GM18951 (cell line): ENCODE measurements at regions not wholly inside any gene's neighbourhood (a gene's known extent, or its start where the extent isn't known, plus 50 kb on each side); places are given as distances from the start of the nearest gene placed in this dataset.

Experiments used
- POLR2A ChIP-seq: IDR thresholded peaks from 4 replicates; pipeline ENCODE4 v1.6.1; 2011; ENCODE audit warnings: mild to moderate bottlenecking; ENCODE audit not compliant: insufficient read length, insufficient read depth; ENCODE audit errors: extremely low read depth
- in situ Hi-C: fragments of 300-500 bp; cut with MboI; formaldehyde crosslinking; loops from one replicate; pipeline ENCODE4 v1.12.0; 2022; ENCODE audit warnings: low sequenced_read_pairs, mixed read lengths, inconsistent platforms; ENCODE audit not compliant: unreplicated experiment

DNA sequence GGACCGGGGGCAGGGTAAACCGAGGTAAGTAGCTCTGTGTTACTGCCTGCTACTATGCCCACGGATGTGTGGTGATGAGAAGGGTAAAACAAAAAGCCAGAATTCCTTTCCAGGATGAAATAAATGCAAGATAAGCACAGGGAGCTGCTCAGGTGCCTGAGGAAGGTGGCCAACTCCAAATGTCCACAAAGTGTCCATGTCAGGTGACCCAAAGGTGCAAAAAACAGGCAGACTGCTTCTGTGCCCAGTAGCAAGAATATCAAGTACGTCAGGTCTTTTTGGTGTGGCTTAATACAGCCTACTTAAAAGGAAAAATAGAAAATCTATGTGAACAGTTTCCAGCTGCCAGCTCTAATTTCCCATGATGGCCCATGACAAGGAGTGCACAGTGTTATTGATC lies 279.3 kb downstream of the SETD4 start:
- no peak for TF ChIP-seq POLR2A
- in situ Hi-C loops: no loop called here

DNA sequence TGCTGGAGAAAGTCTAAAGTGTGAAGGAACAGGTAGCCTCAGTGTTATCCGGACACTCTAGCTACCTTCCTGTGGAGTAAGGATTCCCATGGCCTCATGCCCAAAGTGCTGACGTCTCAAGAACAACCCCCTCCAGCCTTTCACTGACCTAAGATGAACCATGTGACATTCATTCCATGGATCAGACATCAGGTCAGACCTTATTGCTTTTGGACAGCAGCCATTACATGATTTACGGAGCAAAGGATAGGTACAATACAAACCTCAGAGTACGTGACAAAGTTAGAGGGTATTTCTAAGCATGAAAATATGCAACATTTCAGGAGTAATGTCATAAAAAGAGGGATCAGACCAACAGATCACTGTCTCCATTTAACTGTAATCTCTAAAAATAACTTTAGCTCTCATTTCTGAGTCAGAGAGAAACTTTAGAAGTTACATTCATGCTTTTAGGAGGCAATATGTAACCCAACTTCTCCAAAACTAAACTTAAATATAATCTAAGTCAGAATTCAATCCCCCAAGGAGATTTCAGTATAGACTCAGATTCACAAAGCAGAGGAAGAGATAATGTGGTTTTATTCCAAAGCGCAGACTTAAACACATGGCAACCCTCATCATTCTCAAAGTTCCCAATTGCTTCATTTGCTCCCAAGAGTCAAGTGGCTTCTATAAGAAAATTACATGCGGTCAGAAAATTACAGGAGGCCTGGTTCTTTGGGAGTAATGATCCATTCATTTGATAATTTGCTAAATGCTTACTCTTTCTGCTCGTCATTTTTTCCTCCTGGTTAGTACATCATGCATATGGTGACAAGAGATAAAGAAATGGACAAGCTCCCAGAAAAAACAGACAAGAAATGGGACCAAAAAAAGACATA lies 280.4 kb downstream of the SETD4 start:
- in situ Hi-C loops: no loop called here
- no peak for TF ChIP-seq POLR2A

DNA sequence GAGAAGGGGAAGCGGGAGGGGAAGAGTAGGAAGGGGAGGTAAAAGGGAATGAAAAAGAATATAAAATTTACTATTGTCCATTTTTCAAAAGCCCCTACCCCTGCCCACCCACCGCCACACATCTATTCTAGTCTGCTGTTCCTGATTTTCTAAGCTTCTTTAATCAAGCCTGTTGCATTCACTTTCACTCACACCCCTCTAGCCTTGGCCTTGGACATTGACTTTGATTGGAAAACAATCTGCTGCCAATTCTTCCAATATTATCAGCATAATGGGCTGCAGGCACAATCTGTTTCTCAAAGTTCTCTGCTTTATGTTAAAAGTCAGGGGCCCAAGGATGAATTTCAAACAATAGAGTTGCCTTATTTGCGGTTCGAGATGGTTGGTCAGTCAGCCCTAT lies 281.2 kb downstream of the SETD4 start:
- in situ Hi-C loops: no loop called here
- no peak for TF ChIP-seq POLR2A

DNA sequence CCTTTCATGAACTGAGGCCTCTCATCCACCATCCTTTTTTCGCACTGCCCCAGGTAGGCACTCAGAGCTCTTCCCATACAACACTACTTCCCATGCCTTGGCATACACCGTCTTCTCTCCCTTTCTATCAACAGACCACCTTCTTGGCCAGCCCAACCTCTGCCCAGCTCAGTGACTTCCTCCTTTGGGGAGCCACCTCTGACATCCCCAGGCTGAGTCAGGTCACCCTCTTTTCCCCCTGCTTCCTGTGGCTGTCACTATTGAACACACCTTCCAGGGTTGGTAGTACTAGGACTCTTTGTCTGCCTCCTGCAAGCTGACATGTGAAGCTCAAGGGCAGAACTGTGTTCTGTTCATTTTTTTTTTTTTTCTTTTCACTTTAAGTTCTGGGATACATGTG lies 283.2 kb downstream of the SETD4 start:
- TF ChIP-seq POLR2A: no peak
- in situ Hi-C loops: no loop called here

DNA sequence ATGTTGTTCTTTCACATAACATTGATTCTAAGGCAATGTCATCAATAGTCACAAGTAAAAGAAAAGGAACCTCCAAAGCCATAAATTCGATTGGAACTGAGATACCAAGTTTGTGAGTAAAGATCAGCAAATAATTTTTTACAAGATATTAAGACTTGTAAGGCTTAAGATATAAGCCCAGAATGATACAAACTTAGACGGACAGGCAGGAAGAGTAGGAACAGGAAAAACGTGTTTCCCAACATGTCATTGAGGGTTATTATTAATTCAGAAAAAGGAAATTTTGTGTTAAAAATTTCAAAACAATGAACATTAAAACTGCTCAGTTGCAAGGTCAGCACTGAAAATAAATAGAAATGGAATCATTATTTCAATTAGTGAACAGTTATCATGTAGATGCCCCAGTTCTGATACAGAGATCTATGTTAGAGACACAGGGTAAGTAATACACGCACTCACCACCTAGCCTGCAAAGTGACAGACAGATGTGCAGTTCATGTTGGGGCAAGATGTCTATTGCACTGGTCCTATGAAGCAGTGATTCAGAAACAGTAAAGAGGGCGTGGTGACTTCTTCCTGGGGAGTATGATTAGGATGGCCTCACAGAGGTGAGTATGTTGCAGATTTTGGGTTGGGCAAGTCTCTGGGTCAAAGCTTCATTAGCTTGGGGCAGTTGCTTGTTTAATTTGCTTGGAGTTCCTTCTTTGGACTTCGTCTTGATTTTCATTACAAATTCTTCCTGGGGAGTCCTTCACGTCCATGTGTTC lies 284.4 kb downstream of the SETD4 start:
- no peak for TF ChIP-seq POLR2A
- in situ Hi-C loops: no loop called here

DNA sequence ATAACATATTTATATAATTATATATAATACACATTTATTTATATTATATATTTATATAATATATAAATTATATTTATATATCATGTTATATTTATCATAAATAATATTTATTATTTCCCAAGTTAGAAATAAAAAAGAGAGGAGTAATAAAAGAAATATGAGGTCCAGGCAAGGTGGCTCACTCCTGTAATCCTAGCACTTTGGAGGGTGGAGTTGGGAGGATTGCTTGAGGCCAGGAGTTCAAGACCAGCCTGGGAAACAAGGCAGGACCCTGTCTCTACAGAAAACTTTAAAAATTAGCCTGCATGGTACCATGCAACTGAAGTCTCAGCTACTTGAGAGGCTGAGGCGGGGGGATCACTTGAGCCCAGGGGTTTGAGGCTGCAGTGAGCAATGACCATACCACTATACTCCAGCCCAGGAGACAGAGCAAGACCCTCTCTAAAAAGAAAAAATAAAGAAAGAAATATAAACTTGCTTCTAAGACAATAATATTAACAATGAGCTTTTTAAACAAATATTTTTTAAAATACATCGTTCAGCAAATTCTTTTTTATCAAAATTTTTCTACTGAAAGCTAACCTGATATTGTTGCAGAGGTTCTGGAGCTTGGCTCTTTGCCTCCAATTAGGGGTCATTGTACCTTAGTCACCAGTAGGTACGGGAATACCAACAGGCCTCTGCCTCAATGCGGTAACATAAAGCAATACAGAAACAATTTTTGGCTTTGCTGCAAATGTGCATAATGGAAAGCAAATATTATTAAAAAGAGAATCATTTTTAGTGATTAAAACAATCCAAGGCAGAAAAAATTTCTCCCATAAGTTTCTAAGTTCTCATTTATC lies 290.0 kb downstream of the SETD4 start:
- TF ChIP-seq POLR2A: no peak
- in situ Hi-C loops: no loop called here

DNA sequence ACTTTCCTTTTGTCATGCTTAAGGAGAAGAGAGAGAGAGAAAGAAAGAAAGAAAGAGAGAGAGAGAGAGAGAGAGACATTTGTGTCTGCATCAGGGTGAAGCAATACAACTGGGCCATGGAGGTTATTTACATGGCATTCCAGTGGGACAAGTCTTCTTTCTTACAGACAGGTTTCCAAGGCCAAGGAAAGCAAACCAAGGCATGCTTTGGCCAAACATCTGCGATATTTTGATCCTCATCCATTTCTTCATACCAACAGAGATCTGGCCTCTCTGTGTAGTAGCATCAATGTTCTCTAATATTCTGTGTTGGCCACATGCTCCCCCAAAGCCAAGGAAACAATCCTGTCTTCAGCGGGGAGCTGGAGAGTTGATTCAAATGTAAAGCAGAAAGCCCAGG lies 292.1 kb downstream of the SETD4 start:
- in situ Hi-C loops: no loop called here
- TF ChIP-seq POLR2A: no peak

DNA sequence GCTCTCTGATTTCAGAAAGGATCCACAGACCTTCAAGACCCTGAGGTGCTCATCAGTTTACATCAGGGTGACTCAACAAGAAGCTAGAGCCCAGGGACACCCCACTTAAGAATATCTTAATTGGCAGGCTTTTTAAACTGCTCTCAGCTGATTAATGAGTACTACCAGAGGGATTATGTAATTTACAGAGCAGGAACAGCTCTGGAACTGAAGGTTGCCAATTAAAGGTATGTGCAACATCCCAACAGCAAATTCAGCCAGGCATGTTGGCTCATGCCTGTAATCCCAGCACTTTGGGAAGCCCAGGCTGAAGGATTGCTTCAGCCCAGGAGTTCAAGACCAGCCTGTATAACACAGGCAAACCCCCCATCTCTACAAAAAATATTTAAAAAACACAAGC lies 295.7 kb downstream of the SETD4 start:
- in situ Hi-C loops: no loop called here
- no peak for TF ChIP-seq POLR2A

DNA sequence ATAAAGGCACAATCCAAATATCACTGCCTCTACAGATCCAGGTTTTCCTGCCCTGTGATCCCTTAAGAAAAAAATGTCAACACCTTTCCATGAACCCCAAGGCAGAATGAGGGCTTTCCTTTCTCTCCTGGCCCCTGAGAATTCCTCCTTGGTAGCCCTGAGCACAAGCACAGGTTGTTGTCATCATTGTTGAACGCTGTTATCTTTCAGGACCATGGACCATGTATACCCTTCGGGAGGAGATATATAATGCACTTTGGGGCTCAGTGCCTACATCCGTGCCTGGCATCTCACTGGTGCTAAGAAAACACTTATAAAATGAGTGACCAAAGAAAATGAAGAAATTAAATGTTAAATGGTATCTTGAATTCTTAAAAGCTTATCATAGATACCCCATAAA lies 296.2 kb downstream of the SETD4 start:
- TF ChIP-seq POLR2A: no peak
- in situ Hi-C loops: no loop called here

DNA sequence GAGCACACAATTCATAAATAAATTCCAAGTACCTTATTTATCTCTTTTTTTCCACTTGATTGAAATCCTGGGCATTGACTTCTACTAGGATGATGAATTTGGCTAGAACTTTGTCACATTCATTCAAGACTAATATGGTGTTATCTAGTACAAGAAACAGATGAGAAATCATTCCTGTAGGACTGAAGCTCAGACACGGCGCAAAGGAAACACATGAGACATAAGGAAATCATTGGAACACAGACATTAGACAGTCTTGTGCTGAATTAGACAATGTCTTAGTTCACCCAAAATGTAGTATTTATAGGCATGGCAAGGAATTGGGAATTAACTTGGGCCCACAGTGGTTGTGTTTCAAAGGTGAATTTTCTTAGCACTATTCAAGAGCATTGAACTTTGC lies 305.7 kb downstream of the SETD4 start:
- in situ Hi-C loops: no loop called here
- no peak for TF ChIP-seq POLR2A

DNA sequence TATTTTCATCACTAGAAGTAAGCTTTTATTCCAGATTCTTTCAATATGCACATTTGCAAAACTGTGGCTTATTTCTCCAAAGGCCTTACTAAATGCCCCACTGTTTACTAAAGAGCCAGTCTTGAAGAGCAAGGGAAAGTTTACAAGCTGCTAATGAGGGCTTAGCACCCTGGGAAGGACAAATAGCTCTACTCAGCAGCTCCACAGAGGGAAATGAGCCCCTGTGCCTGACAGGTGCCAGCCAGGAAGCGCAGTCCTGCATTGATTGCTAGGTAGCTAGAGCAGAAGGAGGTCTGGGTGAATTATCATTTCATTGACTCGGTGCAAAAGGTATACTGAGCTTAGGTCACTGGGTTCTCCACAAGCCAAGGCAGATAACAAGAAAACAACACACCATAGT lies 307.0 kb downstream of the SETD4 start:
- no peak for TF ChIP-seq POLR2A
- in situ Hi-C loops: no loop called here

DNA sequence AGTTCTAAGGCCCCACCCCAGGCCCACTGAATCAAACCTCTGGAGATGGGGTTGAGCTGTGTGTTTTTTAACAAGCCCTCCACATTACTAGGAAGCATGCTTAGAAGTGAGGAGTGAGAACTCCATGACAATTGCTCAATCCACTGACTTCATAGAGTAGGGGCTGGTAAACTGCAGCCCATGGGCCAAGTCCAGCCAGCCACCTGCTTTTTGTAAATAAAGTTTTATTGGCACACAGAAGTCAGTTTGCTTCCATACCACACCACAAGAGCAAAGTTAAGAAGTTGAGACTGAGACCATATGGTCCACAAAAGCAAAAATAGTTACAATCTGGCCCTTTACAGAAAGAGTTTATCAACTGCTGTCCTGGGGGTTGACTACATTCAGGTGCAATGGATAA lies 309.2 kb downstream of the SETD4 start:
- no peak for TF ChIP-seq POLR2A
- in situ Hi-C loops: no loop called here

DNA sequence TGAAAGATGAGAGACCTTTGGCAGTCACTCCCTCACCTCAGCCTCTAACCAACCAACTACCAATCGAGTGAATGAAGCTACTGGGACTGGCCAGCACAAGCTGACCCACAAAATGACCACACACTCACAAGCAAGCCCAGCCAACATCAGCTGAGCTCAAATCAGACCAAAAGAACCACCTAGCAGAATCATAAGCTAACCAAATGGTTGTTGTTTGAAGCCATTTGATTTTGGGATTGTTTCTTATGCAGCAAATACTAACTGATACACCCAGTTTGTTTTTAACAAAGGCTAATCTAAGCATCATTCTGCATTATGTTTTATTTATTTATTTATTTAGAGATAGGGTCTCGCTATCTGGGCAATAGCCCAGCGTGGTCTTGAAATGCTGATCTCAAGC lies 310.4 kb downstream of the SETD4 start:
- TF ChIP-seq POLR2A: no peak
- in situ Hi-C loops: no loop called here
